Naive B cell (primary cell): ENCODE measurements at regions not wholly inside any gene's neighbourhood (a gene's known extent, or its start where the extent isn't known, plus 50 kb on each side); places are given as distances from the start of the nearest gene placed in this dataset.
"Not testable (repeated sequence)": the region's sequence is repeated elsewhere in the genome, so short reads cannot be mapped to it uniquely, and the experiment has no call there.

Experiments
- ATAC-seq, 2 donors: fragments of 150-1000 bp; cut with Tn5 transposase; 2 replicates each; pipeline ENCODE4 v1.10.0; 2021; ENCODE audit warnings: low read depth in 2 of 2, mild to moderate bottlenecking in 2 of 2, moderate library complexity in 2 of 2
- DNase-seq: peaks from one replicate; pipeline ENCODE4 v3.0.0; 2022
- H3K27ac Mint-ChIP-seq, 6 donors: one replicate each; pipeline ENCODE4 v1.8.0; 2020 to 2022; ENCODE audit warnings: mild to moderate bottlenecking in 6 of 6, mixed read lengths in 6 of 6, moderate library complexity in 5 of 6, inconsistent platforms in 2 of 6
- H3K27me3 Mint-ChIP-seq, 3 donors: one replicate each; pipeline ENCODE4 v1.8.0; 2021 to 2022; ENCODE audit warnings: mixed read lengths in 3 of 3, mild to moderate bottlenecking in 1 of 3
- H3K36me3 Mint-ChIP-seq, 2 donors: one replicate each; pipeline ENCODE4 v1.8.0; 2020 to 2022; ENCODE audit warnings: mixed read lengths in 2 of 2, inconsistent platforms in 1 of 2, mild to moderate bottlenecking in 1 of 2
- H3K4me1 Mint-ChIP-seq, 3 donors: one replicate each; pipeline ENCODE4 v1.8.0; 2020 to 2022; ENCODE audit warnings: mixed read lengths in 3 of 3, inconsistent platforms in 1 of 3, mild to moderate bottlenecking in 1 of 3, moderate library complexity in 1 of 3
- H3K4me3 Mint-ChIP-seq, 8 donors: one replicate each; pipeline ENCODE4 v1.8.0; 2020 to 2022; ENCODE audit warnings: mild to moderate bottlenecking in 8 of 8, mixed read lengths in 8 of 8, moderate library complexity in 8 of 8, inconsistent platforms in 2 of 8
- H3K9me3 Mint-ChIP-seq, 7 donors: one replicate each; pipeline ENCODE4 v1.8.0; 2020 to 2022; ENCODE audit warnings: mixed read lengths in 7 of 7, mild to moderate bottlenecking in 5 of 7, inconsistent platforms in 2 of 7, moderate library complexity in 1 of 7

GRCh38 chr4:52157071-52157470 lies 106.0 kb downstream of the SPATA18 start:
- not testable (repeated sequence) for H3K4me3 Mint-ChIP-seq, H3K4me1 Mint-ChIP-seq, H3K36me3 Mint-ChIP-seq

GRCh38 chr4:52157641-52158316 lies 106.7 kb downstream of the SPATA18 start:
- H3K4me3 Mint-ChIP-seq = no peak overlapping the region

More at GRCh38 chr4:52157071-52157470, 106.0 kb downstream of the SPATA18 start:
- not testable (repeated sequence) for H3K27me3 Mint-ChIP-seq, H3K27ac Mint-ChIP-seq, DNase-seq, ATAC-seq
- peaks cover 4 to 40% (median 13%) of the 10 kb centered on the region in 7 donors for H3K9me3 Mint-ChIP-seq

GRCh38 chr4:52160859-52161258 lies 109.8 kb downstream of the SPATA18 start:
- Mint-ChIP-seq H3K27me3 (no peaks in the 10 kb centered on the region), H3K4me3 (no peak overlapping the region), H3K4me1 (no peaks in the 10 kb centered on the region), H3K36me3 (no peaks in the 10 kb centered on the region), H3K9me3 (peaks cover 3 to 20% (median 10%) of the 10 kb centered on the region in 7 donors), H3K27ac (no peak overlapping the region)
- no peak for DNase-seq
- no peak for ATAC-seq

More at GRCh38 chr4:52157641-52158316, 106.7 kb downstream of the SPATA18 start:
- H3K36me3 Mint-ChIP-seq = no peaks in the 10 kb centered on the region
- no peaks in the 10 kb centered on the region for H3K4me1 Mint-ChIP-seq
- H3K27me3 Mint-ChIP-seq = no peaks in the 10 kb centered on the region
- H3K9me3 Mint-ChIP-seq = peaks cover 4 to 33% (median 14%) of the 10 kb centered on the region in 7 donors
- DNase-seq = no peak
- ATAC-seq = no peak
- no peak overlapping the region for H3K27ac Mint-ChIP-seq

GRCh38 chr4:52164116-52164515 lies 113.0 kb downstream of the SPATA18 start:
- Mint-ChIP-seq H3K27me3 (no peaks in the 10 kb centered on the region), H3K27ac (no peak overlapping the region), H3K9me3 (peaks cover 0 to 15% (median 4%) of the 10 kb centered on the region in 7 donors), H3K4me3 (no peak overlapping the region), H3K36me3 (no peaks in the 10 kb centered on the region), H3K4me1 (no peaks in the 10 kb centered on the region)
- no peak for DNase-seq
- no peak for ATAC-seq

- DNase-seq = no peak
- no peak for ATAC-seq
- Mint-ChIP-seq H3K9me3 (peaks cover 0 to 10% (median 2%) of the 10 kb centered on the region in 7 donors), H3K27ac (no peak overlapping the region), H3K36me3 (no peaks in the 10 kb centered on the region), H3K27me3 (peaks cover 0 to 8% (median 0%) of the 10 kb centered on the region in 3 donors), H3K4me3 (no peak overlapping the region), H3K4me1 (no peaks in the 10 kb centered on the region)
Measured at GRCh38 chr4:52172166-52172565, 121.1 kb downstream of the SPATA18 start.

GRCh38 chr4:52173470-52174045 lies 122.5 kb downstream of the SPATA18 start:
- no peaks in the 10 kb centered on the region for H3K36me3 Mint-ChIP-seq
- no peak for ATAC-seq

GRCh38 chr4:52187603-52188002 lies 136.5 kb downstream of the SPATA18 start:
- Mint-ChIP-seq H3K27ac (no peak overlapping the region), H3K9me3 (peaks cover 0 to 12% (median 1%) of the 10 kb centered on the region in 7 donors), H3K4me3 (no peak overlapping the region), H3K27me3 (peaks cover 0 to 4% (median 0%) of the 10 kb centered on the region in 3 donors), H3K36me3 (no peaks in the 10 kb centered on the region), H3K4me1 (no peaks in the 10 kb centered on the region)
- ATAC-seq (no peak), DNase-seq (no peak)

More at GRCh38 chr4:52173470-52174045, 122.5 kb downstream of the SPATA18 start:
- H3K27ac Mint-ChIP-seq = no peak overlapping the region
- H3K4me3 Mint-ChIP-seq = no peak overlapping the region
- no peak for DNase-seq
- no peaks in the 10 kb centered on the region for H3K4me1 Mint-ChIP-seq
- peaks cover 0 to 8% (median 0%) of the 10 kb centered on the region in 3 donors for H3K27me3 Mint-ChIP-seq
- peaks cover 0 to 6% (median 4%) of the 10 kb centered on the region in 7 donors for H3K9me3 Mint-ChIP-seq

GRCh38 chr4:52192001-52192400 lies 140.9 kb downstream of the SPATA18 start:
- ATAC-seq (no peak), DNase-seq (no peak)
- no peak overlapping the region for H3K27ac Mint-ChIP-seq
- H3K4me3 Mint-ChIP-seq = no peak overlapping the region
- no peaks in the 10 kb centered on the region for H3K36me3 Mint-ChIP-seq
- peaks cover 0 to 20% (median 4%) of the 10 kb centered on the region in 3 donors for H3K27me3 Mint-ChIP-seq
- peaks cover 0 to 7% (median 0%) of the 10 kb centered on the region in 7 donors for H3K9me3 Mint-ChIP-seq
- no peaks in the 10 kb centered on the region for H3K4me1 Mint-ChIP-seq

GRCh38 chr4:52192721-52193135 lies 141.6 kb downstream of the SPATA18 start:
- Mint-ChIP-seq H3K36me3 (no peaks in the 10 kb centered on the region), H3K4me3 (no peak overlapping the region), H3K9me3 (peaks cover 0 to 6% (median 0%) of the 10 kb centered on the region in 7 donors), H3K4me1 (no peaks in the 10 kb centered on the region), H3K27me3 (peaks cover 0 to 20% (median 4%) of the 10 kb centered on the region in 3 donors), H3K27ac (no peak overlapping the region)
- ATAC-seq = no peak
- DNase-seq = no peak

GRCh38 chr4:52195869-52196268 lies 144.8 kb downstream of the SPATA18 start:
- Mint-ChIP-seq H3K4me3 (no peak overlapping the region), H3K4me1 (peaks cover 0 to 4% (median 0%) of the 10 kb centered on the region in 3 donors), H3K36me3 (no peaks in the 10 kb centered on the region), H3K9me3 (peaks cover 0 to 11% (median 0%) of the 10 kb centered on the region in 7 donors), H3K27ac (no peak overlapping the region), H3K27me3 (peaks cover 0 to 20% (median 0%) of the 10 kb centered on the region in 3 donors)
- DNase-seq (no peak), ATAC-seq (no peak)

GRCh38 chr4:52196606-52197130 lies 145.6 kb downstream of the SPATA18 start:
- no peaks in the 10 kb centered on the region for H3K36me3 Mint-ChIP-seq
- ATAC-seq (no peak), DNase-seq (no peak)
- H3K4me3 Mint-ChIP-seq = no peak overlapping the region
- H3K9me3 Mint-ChIP-seq = peaks cover 0 to 11% (median 0%) of the 10 kb centered on the region in 7 donors
- no peak overlapping the region for H3K27ac Mint-ChIP-seq
- peaks cover 0 to 20% (median 0%) of the 10 kb centered on the region in 3 donors for H3K27me3 Mint-ChIP-seq
- H3K4me1 Mint-ChIP-seq = peaks cover 0 to 4% (median 0%) of the 10 kb centered on the region in 3 donors

- Mint-ChIP-seq H3K27me3 (peaks cover 0 to 20% (median 0%) of the 10 kb centered on the region in 3 donors), H3K4me1 (peaks cover 0 to 4% (median 0%) of the 10 kb centered on the region in 3 donors), H3K9me3 (peaks cover 0 to 11% (median 0%) of the 10 kb centered on the region in 7 donors), H3K27ac (no peak overlapping the region), H3K36me3 (no peaks in the 10 kb centered on the region), H3K4me3 (no peak overlapping the region)
- ATAC-seq (no peak), DNase-seq (no peak)
Measured at GRCh38 chr4:52197306-52197705, 146.2 kb downstream of the SPATA18 start.

GRCh38 chr4:52198294-52198693 lies 147.2 kb downstream of the SPATA18 start:
- Mint-ChIP-seq H3K9me3 (peaks cover 0 to 11% (median 0%) of the 10 kb centered on the region in 7 donors), H3K4me1 (peaks cover 0 to 4% (median 0%) of the 10 kb centered on the region in 3 donors), H3K4me3 (no peak overlapping the region), H3K27ac (no peak overlapping the region), H3K27me3 (peaks cover 0 to 20% (median 0%) of the 10 kb centered on the region in 3 donors), H3K36me3 (no peaks in the 10 kb centered on the region)
- DNase-seq (no peak), ATAC-seq (no peak)
